Loucy (cell line): ENCODE measurements at regions not wholly inside any gene's neighbourhood (a gene's known extent, or its start where the extent isn't known, plus 50 kb on each side); places are given as distances from the start of the nearest gene placed in this dataset.

ENCODE experiments used
- H2AFZ ChIP-seq: fragments of 200-600 bp; sonication (generic); 2 replicates; pipeline ENCODE4 v1.6.0; 2016; ENCODE audit warnings: antibody characterized with exemption, mild to moderate bottlenecking, low read length, moderate library complexity
- H3F3A ChIP-seq: fragments of 200-600 bp; 2 replicates; pipeline ENCODE4 v1.6.0; 2016; ENCODE audit warnings: antibody characterized with exemption, low read depth, mild to moderate bottlenecking
- H3K27me3 ChIP-seq: fragments of 200-600 bp; sonication (generic); 2 replicates; pipeline ENCODE4 v1.6.1; 2014; ENCODE audit warnings: low read length, mild to moderate bottlenecking; ENCODE audit not compliant: insufficient read depth, poor library complexity, severe bottlenecking
- H3K36me3 ChIP-seq: fragments of 200-600 bp; sonication (generic); 2 replicates; pipeline ENCODE4 v1.6.1; 2016; ENCODE audit warnings: low read length; ENCODE audit not compliant: insufficient read depth
- H3K4me1 ChIP-seq: fragments of 200-600 bp; sonication (generic); 2 replicates; pipeline ENCODE4 v1.5.1; 2014; ENCODE audit warnings: low read length, mild to moderate bottlenecking; ENCODE audit not compliant: insufficient read depth, poor library complexity, severe bottlenecking
- H3K4me2 ChIP-seq: fragments of 200-600 bp; sonication (generic); 2 replicates; pipeline ENCODE4 v1.6.0; 2014; ENCODE audit warnings: antibody characterized with exemption, low read length, low read depth, mild to moderate bottlenecking; ENCODE audit not compliant: poor library complexity, severe bottlenecking
- H3K4me3 ChIP-seq: fragments of 200-600 bp; sonication (generic); 2 replicates; pipeline ENCODE4 v1.5.1; 2014; ENCODE audit warnings: low read length, mild to moderate bottlenecking, mixed read lengths; ENCODE audit not compliant: poor library complexity, severe bottlenecking
- H3K79me2 ChIP-seq: fragments of 200-600 bp; sonication (generic); 2 replicates; pipeline ENCODE4 v1.6.1; 2014; ENCODE audit warnings: low read length; ENCODE audit not compliant: insufficient read depth
- H3K9ac ChIP-seq: fragments of 200-600 bp; sonication (generic); 2 replicates; pipeline ENCODE4 v1.6.0; 2014; ENCODE audit warnings: mild to moderate bottlenecking, low read depth, low read length, moderate library complexity; ENCODE audit not compliant: poor library complexity, severe bottlenecking
- H3K9me2 ChIP-seq: fragments of 200-600 bp; sonication (generic); replicated peaks from 2 replicates; pipeline ENCODE4 v1.6.1; 2016; ENCODE audit warnings: low read depth, low read length, mixed read lengths
- H3K9me3 ChIP-seq: fragments of 200-600 bp; sonication (generic); 2 replicates; pipeline ENCODE4 v1.6.1; 2014; ENCODE audit warnings: mild to moderate bottlenecking, antibody characterized with exemption, low read length, low read depth; ENCODE audit not compliant: insufficient read depth
- H4K20me1 ChIP-seq: fragments of 200-600 bp; sonication (generic); 2 replicates; pipeline ENCODE4 v1.6.0; 2014; ENCODE audit warnings: antibody characterized with exemption, low read length, mild to moderate bottlenecking; ENCODE audit not compliant: insufficient read depth, poor library complexity, severe bottlenecking
- CTCF ChIP-seq: fragments of 200-600 bp; sonication (generic); conservative IDR thresholded peaks from 2 replicates; pipeline ENCODE4 v1.5.1; 2014; ENCODE audit warnings: mild to moderate bottlenecking, antibody characterized with exemption, low read length
- EZH2phosphoT487 ChIP-seq: fragments of 200-600 bp; IDR thresholded peaks from 2 replicates; pipeline ENCODE4 v1.6.1; 2018; ENCODE audit warnings: antibody characterized with exemption, mild to moderate bottlenecking, moderate library complexity, borderline replicate concordance

DNA sequence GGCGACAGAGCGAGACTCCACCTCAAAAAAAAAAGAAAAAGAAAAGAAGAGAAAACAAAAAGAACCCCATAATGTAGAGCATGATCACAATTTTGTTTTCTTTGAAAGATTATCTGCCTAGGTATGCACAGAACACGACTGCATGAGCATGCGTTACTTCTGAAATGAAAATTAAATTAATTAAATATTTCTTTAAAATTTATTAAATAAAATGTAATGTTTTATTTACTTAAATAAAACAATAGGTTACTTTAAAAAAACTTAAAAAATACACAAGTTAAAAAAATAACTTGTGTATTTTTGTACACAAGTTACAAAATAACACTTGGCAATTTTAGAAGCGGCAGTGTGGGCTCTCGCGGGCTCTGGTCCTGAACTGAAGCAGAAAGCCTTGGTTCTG is 107.8 kb downstream of the TFAP2A start:
- Histone ChIP-seq H2AFZ (no peak overlapping the region), H4K20me1 (no peaks in the 10 kb centered on the region), H3K36me3 (no peaks in the 10 kb centered on the region), H3K27me3 (no peaks in the 10 kb centered on the region), H3K9me3 (no peaks in the 10 kb centered on the region), H3K4me1 (no peaks in the 10 kb centered on the region), H3K4me3 (no peak overlapping the region), H3K4me2 (no peak overlapping the region), H3K79me2 (no peaks in the 10 kb centered on the region), H3F3A (no peaks in the 10 kb centered on the region), H3K9me2 (no peaks in the 10 kb centered on the region), H3K9ac (no peak overlapping the region)
- TF ChIP-seq EZH2phosphoT487 (no peak), CTCF (no peak)

DNA sequence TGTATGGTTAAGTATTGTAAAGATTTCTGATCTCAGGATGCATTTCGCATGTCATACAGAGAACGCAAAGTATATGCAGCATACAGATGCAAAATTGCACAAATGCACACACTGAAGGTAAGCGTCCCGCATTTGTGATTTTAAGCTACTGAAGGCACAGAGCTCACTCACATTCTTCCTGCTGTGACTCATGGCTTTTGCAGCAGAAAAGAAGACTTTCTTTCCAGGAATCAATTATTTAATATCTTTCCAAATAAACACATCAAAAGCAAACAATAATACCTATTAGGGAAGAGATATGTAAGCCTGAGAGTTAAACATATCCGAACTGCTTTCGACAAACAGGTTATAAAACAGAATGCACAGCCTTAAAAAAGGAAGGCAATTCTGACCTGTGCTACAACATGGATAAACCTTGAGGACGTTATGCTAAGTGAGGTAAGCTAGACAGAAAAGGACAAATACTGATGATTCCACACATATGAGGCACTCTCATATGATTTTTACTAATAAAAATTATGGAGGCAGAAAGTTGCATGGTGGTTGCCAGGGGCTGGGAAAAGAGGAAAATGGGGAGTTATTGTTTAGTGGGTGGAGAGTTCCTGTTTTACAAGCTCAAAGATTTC is 109.0 kb downstream of the TFAP2A start:
- no peaks in the 10 kb centered on the region for H4K20me1 ChIP-seq
- H3K4me1 ChIP-seq, result no peaks in the 10 kb centered on the region
- no peaks in the 10 kb centered on the region for H3K9me2 ChIP-seq
- H3F3A ChIP-seq, result no peaks in the 10 kb centered on the region
- no peak overlapping the region for H3K4me2 ChIP-seq
- no peaks in the 10 kb centered on the region for H3K9me3 ChIP-seq
- H3K9ac ChIP-seq, result no peak overlapping the region
- no peaks in the 10 kb centered on the region for H3K36me3 ChIP-seq
- H3K4me3 ChIP-seq, result no peak overlapping the region
- H3K27me3 ChIP-seq, result no peaks in the 10 kb centered on the region
- no peak overlapping the region for H2AFZ ChIP-seq
- no peak for TF ChIP-seq CTCF
- no peak for TF ChIP-seq EZH2phosphoT487
- H3K79me2 ChIP-seq, result no peaks in the 10 kb centered on the region

GRCh38 chr6:10303608-10304506 is 111.0 kb downstream of the TFAP2A start:
- H3F3A ChIP-seq, result no peaks in the 10 kb centered on the region
- H2AFZ ChIP-seq, result no peak overlapping the region
- no peak for TF ChIP-seq EZH2phosphoT487
- TF ChIP-seq CTCF, result no peak
- H3K36me3 ChIP-seq, result no peaks in the 10 kb centered on the region
- no peaks in the 10 kb centered on the region for H3K4me1 ChIP-seq
- H3K4me3 ChIP-seq, result no peak overlapping the region
- no peaks in the 10 kb centered on the region for H3K27me3 ChIP-seq
- no peak overlapping the region for H3K9ac ChIP-seq
- no peaks in the 10 kb centered on the region for H3K9me2 ChIP-seq
- H3K4me2 ChIP-seq, result no peak overlapping the region
- no peaks in the 10 kb centered on the region for H3K79me2 ChIP-seq
- H4K20me1 ChIP-seq, result no peaks in the 10 kb centered on the region
- H3K9me3 ChIP-seq, result no peaks in the 10 kb centered on the region
